Calu3 (cell line): ENCODE measurements at regions not wholly inside any gene's neighbourhood (a gene's known extent, or its start where the extent isn't known, plus 50 kb on each side); places are given as distances from the start of the nearest gene placed in this dataset.

ENCODE experiments used
- BruUV-seq: library from RNA; stranded (reverse); fragments of 400-500 nt; replicated peaks from 2 replicates; lab custom pipeline; 2021; lab: Mats Ljungman, UMichigan
- CTCF ChIA-PET: fragments of 300-600 bp; sonication (Branson Sonifier 250); formaldehyde crosslinking; loops from one replicate; lab custom pipeline; 2022; ENCODE audit warnings: antibody characterized with exemption; lab: Charles Lee
- DNase-seq: peaks from one replicate; pipeline ENCODE4 v3.0.0; 2022
- H3K27ac Mint-ChIP-seq: one replicate; pipeline ENCODE4 v1.8.0; 2022; ENCODE audit warnings: mixed read lengths; ENCODE audit not compliant: unreplicated experiment
- H3K27me3 Mint-ChIP-seq: one replicate; pipeline ENCODE4 v1.8.0; 2022; ENCODE audit warnings: mixed read lengths; ENCODE audit not compliant: unreplicated experiment
- H3K36me3 Mint-ChIP-seq: one replicate; pipeline ENCODE4 v1.8.0; 2022; ENCODE audit warnings: mild to moderate bottlenecking, moderate library complexity, mixed read lengths; ENCODE audit not compliant: insufficient read depth, unreplicated experiment
- H3K4me1 Mint-ChIP-seq: one replicate; pipeline ENCODE4 v1.8.0; 2022; ENCODE audit warnings: mild to moderate bottlenecking, low read depth, mixed read lengths; ENCODE audit not compliant: unreplicated experiment
- H3K4me3 Mint-ChIP-seq: one replicate; pipeline ENCODE4 v1.8.0; 2022; ENCODE audit warnings: mild to moderate bottlenecking, low read depth, moderate library complexity, mixed read lengths; ENCODE audit not compliant: unreplicated experiment
- H3K9me3 Mint-ChIP-seq: one replicate; pipeline ENCODE4 v1.8.0; 2022; ENCODE audit warnings: low read depth, mixed read lengths; ENCODE audit not compliant: unreplicated experiment
- CTCF ChIP-seq: fragments of 200-600 bp; IDR thresholded peaks from one replicate; pipeline ENCODE4 v1.8.0; 2022; ENCODE audit warnings: antibody characterized with exemption; ENCODE audit not compliant: unreplicated experiment
- intact Hi-C: fragments of 100-400 bp; cut with micrococcal nuclease; formaldehyde crosslinking; loops from one replicate; pipeline ENCODE4 v1.10.0; 2022; ENCODE audit not compliant: unreplicated experiment

GRCh38 chr9:118459913-118460312, 755.7 kb downstream of the TLR4 start:
- Mint-ChIP-seq H3K9me3 (peaks cover 4% of the 10 kb centered on the region), H3K27ac (no peak overlapping the region), H3K36me3 (no peaks in the 10 kb centered on the region), H3K27me3 (no peaks in the 10 kb centered on the region), H3K4me3 (no peak overlapping the region), H3K4me1 (no peaks in the 10 kb centered on the region)
- no TSS peak for BruUV-seq
- CTCF ChIA-PET, result no interaction called here
- DNase-seq, result no peak
- no peak for TF ChIP-seq CTCF
- intact Hi-C loops, result no loop called here

GRCh38 chr9:118463419-118463818, 759.2 kb downstream of the TLR4 start:
- no peaks in the 10 kb centered on the region for H3K4me1 Mint-ChIP-seq
- BruUV-seq, result no TSS peak
- no peaks in the 10 kb centered on the region for H3K27me3 Mint-ChIP-seq
- no peak for DNase-seq
- TF ChIP-seq CTCF, result no peak
- H3K27ac Mint-ChIP-seq, result no peak overlapping the region
- peaks cover 4% of the 10 kb centered on the region for H3K9me3 Mint-ChIP-seq
- CTCF ChIA-PET, result no interaction called here
- H3K4me3 Mint-ChIP-seq, result no peak overlapping the region
- intact Hi-C loops, result no loop called here
- H3K36me3 Mint-ChIP-seq, result no peaks in the 10 kb centered on the region

- Mint-ChIP-seq H3K27ac (no peak overlapping the region), H3K4me3 (no peak overlapping the region), H3K4me1 (no peaks in the 10 kb centered on the region), H3K36me3 (no peaks in the 10 kb centered on the region), H3K9me3 (peaks cover 8% of the 10 kb centered on the region), H3K27me3 (no peaks in the 10 kb centered on the region)
- no peak for DNase-seq
- intact Hi-C loops, result no loop called here
- no TSS peak for BruUV-seq
- CTCF ChIA-PET, result no interaction called here
- no peak for TF ChIP-seq CTCF
Observed at GRCh38 chr9:118473521-118473920, 769.3 kb downstream of the TLR4 start.

- H3K36me3 Mint-ChIP-seq, result no peaks in the 10 kb centered on the region
- intact Hi-C loops, result no loop called here
- CTCF ChIA-PET, result interaction anchor here (0.7 kb wide), 1 partner anchor 473 kb away, joined by 3 read pairs; no protein-coding TSS in a partner anchor
- BruUV-seq, result no TSS peak
- no peak overlapping the region for H3K4me3 Mint-ChIP-seq
- DNase-seq, result no peak
- peaks cover 2% of the 10 kb centered on the region for H3K9me3 Mint-ChIP-seq
- TF ChIP-seq CTCF, result no peak
- no peaks in the 10 kb centered on the region for H3K4me1 Mint-ChIP-seq
- no peak overlapping the region for H3K27ac Mint-ChIP-seq
- H3K27me3 Mint-ChIP-seq, result no peaks in the 10 kb centered on the region
Observed at GRCh38 chr9:118478752-118479151, 774.5 kb downstream of the TLR4 start.
